NB4 (cell line): ENCODE measurements at regions not wholly inside any gene's neighbourhood (a gene's known extent, or its start where the extent isn't known, plus 50 kb on each side); places are given as distances from the start of the nearest gene placed in this dataset.

Source experiments
- DNase-seq: peaks from one replicate; pipeline ENCODE4 v3.0.0; 2010; ENCODE audit warnings: low read depth
- H3K4me3 ChIP-seq: one replicate; pipeline ENCODE4 v1.5.1; 2011; ENCODE audit warnings: mild to moderate bottlenecking, low read depth, low read length, moderate library complexity
- MYC ChIP-seq: IDR thresholded peaks from 2 replicates; pipeline ENCODE4 v1.6.1; 2011; ENCODE audit warnings: low read depth, low read length
- POLR2A ChIP-seq: IDR thresholded peaks from 2 replicates; pipeline ENCODE4 v1.6.1; 2011; ENCODE audit warnings: mild to moderate bottlenecking; ENCODE audit not compliant: insufficient read length; ENCODE audit errors: extremely low read depth
- TF ChIP-seq, protein P1 (sequence below): IDR thresholded peaks from one replicate; pipeline ENCODE4 v1.5.1; 2012; ENCODE audit warnings: low read depth, low read length
- TF ChIP-seq, protein P2 (sequence below): IDR thresholded peaks from 2 replicates; pipeline ENCODE4 v1.6.1; 2011; ENCODE audit warnings: low read depth, low read length

DNA sequence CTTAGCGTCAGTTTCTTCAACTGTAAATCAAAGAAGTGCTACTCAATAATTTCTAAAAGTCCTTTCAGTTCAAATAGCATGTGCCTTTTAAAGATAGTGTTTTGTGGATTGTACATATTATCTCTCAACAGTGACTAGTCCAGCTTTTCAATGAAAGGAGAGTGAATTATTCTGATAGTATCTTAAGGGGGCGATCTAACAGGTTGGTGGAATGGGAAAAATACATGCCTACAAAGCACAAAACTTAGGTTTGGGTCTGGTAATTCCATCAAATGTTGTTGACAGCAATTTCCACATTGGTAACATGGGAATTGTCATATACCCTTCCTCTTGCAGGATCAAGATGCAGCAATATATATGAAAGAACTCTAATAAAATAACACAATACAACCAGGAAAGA, 50.1 kb upstream of the HDGFL1 start:
- TF ChIP-seq POLR2A: no peak
- TF ChIP-seq MYC: no peak
- TF ChIP-seq, protein P1, sequence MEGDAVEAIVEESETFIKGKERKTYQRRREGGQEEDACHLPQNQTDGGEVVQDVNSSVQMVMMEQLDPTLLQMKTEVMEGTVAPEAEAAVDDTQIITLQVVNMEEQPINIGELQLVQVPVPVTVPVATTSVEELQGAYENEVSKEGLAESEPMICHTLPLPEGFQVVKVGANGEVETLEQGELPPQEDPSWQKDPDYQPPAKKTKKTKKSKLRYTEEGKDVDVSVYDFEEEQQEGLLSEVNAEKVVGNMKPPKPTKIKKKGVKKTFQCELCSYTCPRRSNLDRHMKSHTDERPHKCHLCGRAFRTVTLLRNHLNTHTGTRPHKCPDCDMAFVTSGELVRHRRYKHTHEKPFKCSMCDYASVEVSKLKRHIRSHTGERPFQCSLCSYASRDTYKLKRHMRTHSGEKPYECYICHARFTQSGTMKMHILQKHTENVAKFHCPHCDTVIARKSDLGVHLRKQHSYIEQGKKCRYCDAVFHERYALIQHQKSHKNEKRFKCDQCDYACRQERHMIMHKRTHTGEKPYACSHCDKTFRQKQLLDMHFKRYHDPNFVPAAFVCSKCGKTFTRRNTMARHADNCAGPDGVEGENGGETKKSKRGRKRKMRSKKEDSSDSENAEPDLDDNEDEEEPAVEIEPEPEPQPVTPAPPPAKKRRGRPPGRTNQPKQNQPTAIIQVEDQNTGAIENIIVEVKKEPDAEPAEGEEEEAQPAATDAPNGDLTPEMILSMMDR: no peak
- TF ChIP-seq, protein P2, sequence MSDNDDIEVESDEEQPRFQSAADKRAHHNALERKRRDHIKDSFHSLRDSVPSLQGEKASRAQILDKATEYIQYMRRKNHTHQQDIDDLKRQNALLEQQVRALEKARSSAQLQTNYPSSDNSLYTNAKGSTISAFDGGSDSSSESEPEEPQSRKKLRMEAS: no peak
- DNase-seq: no peak
- H3K4me3 ChIP-seq: no peak overlapping the region
